CD4-positive, alpha-beta T cell treated with Interleukin-21 for 1 hour (primary cell): ENCODE measurements at regions not wholly inside any gene's neighbourhood (a gene's known extent, or its start where the extent isn't known, plus 50 kb on each side); places are given as distances from the start of the nearest gene placed in this dataset.

Experiments
- DNase-seq: peaks from one replicate; pipeline ENCODE4 v3.0.0-alpha.2; 2020

GRCh38 chr3:193829781-193830180 lies 236.8 kb downstream of the OPA1 start:
- no peak for DNase-seq

- no peak for DNase-seq
Measured at GRCh38 chr3:193830791-193831191, 237.8 kb downstream of the OPA1 start.

GRCh38 chr3:193831495-193832455 lies 238.8 kb downstream of the OPA1 start:
- DNase-seq: peak; percentile 7

GRCh38 chr3:193832833-193833413 lies 239.9 kb downstream of the OPA1 start:
- DNase-seq: no peak

GRCh38 chr3:193833592-193833991 lies 240.6 kb downstream of the OPA1 start:
- DNase-seq: no peak

GRCh38 chr3:193835414-193835813 lies 242.4 kb downstream of the OPA1 start:
- DNase-seq: no peak

- DNase-seq: no peak
Measured at GRCh38 chr3:193836511-193836910, 243.5 kb downstream of the OPA1 start.

- DNase-seq: no peak
Measured at GRCh38 chr3:193836918-193837317, 243.9 kb downstream of the OPA1 start.

- DNase-seq: no peak
Measured at GRCh38 chr3:193837347-193837827, 244.4 kb downstream of the OPA1 start.

- DNase-seq: no peak
Measured at GRCh38 chr3:193840111-193840641, 247.2 kb downstream of the OPA1 start.

- no peak for DNase-seq
Measured at GRCh38 chr3:193841581-193841980, 248.6 kb downstream of the OPA1 start.

GRCh38 chr3:193842029-193842798 lies 249.2 kb downstream of the OPA1 start:
- DNase-seq: peak; percentile 4

GRCh38 chr3:193842832-193843473 lies 249.9 kb downstream of the OPA1 start:
- no peak for DNase-seq

- no peak for DNase-seq
Measured at GRCh38 chr3:193843474-193844301, 250.7 kb downstream of the OPA1 start.

GRCh38 chr3:193844472-193844871 lies 251.5 kb downstream of the OPA1 start:
- no peak for DNase-seq

- DNase-seq: no peak
Measured at GRCh38 chr3:193845144-193845543, 252.1 kb downstream of the OPA1 start.

- DNase-seq: no peak
Measured at GRCh38 chr3:193846569-193846968, 253.6 kb downstream of the OPA1 start.

- no peak for DNase-seq
Measured at GRCh38 chr3:193847402-193847801, 254.4 kb downstream of the OPA1 start.

- no peak for DNase-seq
Measured at GRCh38 chr3:193848547-193848946, 255.5 kb downstream of the OPA1 start.

GRCh38 chr3:193850084-193850619 lies 257.1 kb downstream of the OPA1 start:
- no peak for DNase-seq

- no peak for DNase-seq
Measured at GRCh38 chr3:193851428-193851847, 258.4 kb downstream of the OPA1 start.
